Stomach (tissue), 8 donors: ENCODE measurements at regions not wholly inside any gene's neighbourhood (a gene's known extent, or its start where the extent isn't known, plus 50 kb on each side); places are given as distances from the start of the nearest gene placed in this dataset.
"Not testable (repeated sequence)": the region's sequence is repeated elsewhere in the genome, so short reads cannot be mapped to it uniquely, and the experiment has no call there.

Source experiments
- DNase-seq, 2 donors: peaks; one replicate each; pipeline versions ENCODE4 v3.0.0 to v3.0.0-alpha.2; 2013 to 2019
- H3K27ac ChIP-seq, 5 donors: fragments of 200-600 bp in 4 of 5; sonication (generic) in 4 of 5; one replicate each; pipeline ENCODE4 v1.5.1; 2013 to 2019; ENCODE audit warnings: mild to moderate bottlenecking in 1 of 5, moderate library complexity in 1 of 5
- H3K27me3 ChIP-seq, 3 donors: fragments of 200-600 bp; sonication (generic); one replicate each; pipeline ENCODE4 v1.5.1; 2017 to 2019; ENCODE audit warnings: mixed run types in 1 of 3
- H3K36me3 ChIP-seq, 4 donors: fragments of 200-600 bp; sonication (generic); 1 replicate in 3 of 4; 2 replicates in 1 of 4; pipeline ENCODE4 v1.5.1; 2016 to 2019
- H3K4me1 ChIP-seq, 4 donors: fragments of 200-600 bp; sonication (generic); one replicate each; pipeline ENCODE4 v1.5.1; 2016 to 2019
- H3K4me3 ChIP-seq, 4 donors: fragments of 200-600 bp; sonication (generic) in 3 of 4; one replicate each; pipeline ENCODE4 v1.5.1; 2016 to 2019; ENCODE audit warnings: mild to moderate bottlenecking in 1 of 4
- H3K9me3 ChIP-seq, 4 donors: fragments of 200-600 bp; sonication (generic); one replicate each; pipeline ENCODE4 v1.5.1; 2016 to 2019
- CTCF ChIP-seq, 7 experiments: fragments of 450-650 bp in 4 of 7; fragments of 200-600 bp in 3 of 7; sonication (generic) in 3 of 7; IDR thresholded peaks; one replicate each; pipeline ENCODE4 v1.5.1; 2016 to 2019; ENCODE audit warnings: antibody characterized with exemption in 7 of 7, control low read depth in 2 of 7, mild to moderate bottlenecking in 1 of 7
- EP300 ChIP-seq: sonication (generic); formaldehyde crosslinking; IDR thresholded peaks from one replicate; pipeline ENCODE4 v1.6.1; 2017; ENCODE audit warnings: antibody characterized with exemption
- POLR2A ChIP-seq, 4 donors: fragments of 450-650 bp; IDR thresholded peaks; one replicate each; pipeline ENCODE4 v1.6.1; 2016; ENCODE audit warnings: antibody characterized with exemption in 4 of 4, control low read depth in 2 of 4, mild to moderate bottlenecking in 1 of 4, moderate library complexity in 1 of 4
- POLR2AphosphoS5 ChIP-seq, 3 donors: sonication (generic); formaldehyde crosslinking; IDR thresholded peaks; one replicate each; pipeline ENCODE4 v1.6.1; 2016; ENCODE audit warnings: antibody characterized with exemption in 3 of 3
- WGBS, 5 donors: extraction: QIAGEN DNeasy Blood & Tissue Kit in 3 of 5; methylation state at CpG; one replicate each; pipeline versions ENCODE4 v1.1.5 to v1.1.7; 2013 to 2018; 5-methylcytosine and 5-hydroxymethylcytosine counted together
- intact Hi-C: fragments of 100-400 bp; cut with DNase I; formaldehyde crosslinking; loops from one replicate; pipeline ENCODE4 v1.15.1; 2023; ENCODE audit warnings: low total_unique reads
- donor health status: healthy with polysubstance abuse.
- donor health status: Bipolar disorder and iron deficiency.
- donor health status: healthy.

DNA sequence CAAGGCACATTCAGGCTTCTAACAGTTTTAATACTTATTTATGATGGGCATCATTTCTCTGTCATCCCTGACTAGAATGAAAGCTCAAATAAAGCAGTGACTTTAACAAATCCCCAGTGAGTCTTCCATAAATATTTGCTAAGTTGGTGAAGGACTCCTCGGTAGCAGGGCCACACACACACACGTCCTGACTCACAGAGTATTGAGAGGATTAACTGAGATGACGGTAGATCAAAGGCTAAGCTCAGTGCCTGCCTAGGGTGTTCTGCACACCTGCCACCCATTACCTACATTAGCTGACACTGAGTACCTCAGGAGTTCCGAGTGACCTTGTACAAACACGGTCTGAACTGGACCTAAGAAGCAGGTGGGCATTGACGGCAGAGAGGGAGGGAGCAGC, 197.3 kb upstream of the SFSWAP start:
- 20 to 33% (median 22%) methylated on average over 6 of the region's 6 CpGs for WGBS, 5 donors
- H3K27me3 ChIP-seq = peaks cover 0 to 6% (median 0%) of the 10 kb centered on the region in 3 donors
- no peak overlapping the region for H3K4me3 ChIP-seq
- no peak for DNase-seq
- H3K36me3 ChIP-seq = no peaks in the 10 kb centered on the region
- H3K4me1 ChIP-seq = no peaks in the 10 kb centered on the region
- H3K27ac ChIP-seq = no peak overlapping the region
- TF ChIP-seq POLR2AphosphoS5 (IDR thresholded peaks at IDR 0.05) = no peak
- TF ChIP-seq POLR2A (IDR thresholded peaks at IDR 0.05) = no peak
- no peak for TF ChIP-seq EP300
- no peak for TF ChIP-seq CTCF (IDR thresholded peaks at IDR 0.05)
- peaks cover 8 to 27% (median 20%) of the 10 kb centered on the region in 4 donors for H3K9me3 ChIP-seq
- intact Hi-C loops = no loop called here

- Histone ChIP-seq H3K9me3 (peaks cover 8 to 26% (median 18%) of the 10 kb centered on the region in 4 donors), H3K27me3 (peaks cover 0 to 24% (median 0%) of the 10 kb centered on the region in 3 donors)
- H3K36me3 ChIP-seq, H3K27ac ChIP-seq, H3K4me3 ChIP-seq, H3K4me1 ChIP-seq, intact Hi-C loops, DNase-seq: not testable (repeated sequence)
- WGBS, 5 donors = 68 to 86% (median 85%) methylated on average over 7 to 8 of the region's 8 CpGs
These were observed 190.3 kb upstream of the SFSWAP start for GRCh38 chr12:131520553-131520952.

GRCh38 chr12:131521326-131521725, 189.6 kb upstream of the SFSWAP start:
- TF ChIP-seq EP300 (no peak), POLR2A (IDR thresholded peaks at IDR 0.05) (no peak), CTCF (IDR thresholded peaks at IDR 0.05) (no peak), POLR2AphosphoS5 (IDR thresholded peaks at IDR 0.05) (no peak)
- no peaks in the 10 kb centered on the region for H3K36me3 ChIP-seq
- 74 to 85% (median 82%) methylated on average over 6 of the region's 6 CpGs for WGBS, 5 donors
- no peak overlapping the region for H3K27ac ChIP-seq
- no peaks in the 10 kb centered on the region for H3K4me1 ChIP-seq
- intact Hi-C loops = no loop called here
- H3K9me3 ChIP-seq = peaks cover 8 to 20% (median 14%) of the 10 kb centered on the region in 4 donors
- no peak for DNase-seq
- H3K4me3 ChIP-seq = no peak overlapping the region
- peaks cover 0 to 31% (median 0%) of the 10 kb centered on the region in 3 donors for H3K27me3 ChIP-seq

GRCh38 chr12:131525795-131526508, 184.9 kb upstream of the SFSWAP start:
- TF ChIP-seq POLR2AphosphoS5 (IDR thresholded peaks at IDR 0.05) (no peak), CTCF (IDR thresholded peaks at IDR 0.05) (no peak), POLR2A (IDR thresholded peaks at IDR 0.05) (no peak), EP300 (no peak)
- WGBS, 5 donors = 74 to 88% (median 81%) methylated on average over 19 to 23 of the region's 23 CpGs
- no peaks in the 10 kb centered on the region for H3K4me1 ChIP-seq

GRCh38 chr12:131527092-131527491, 183.8 kb upstream of the SFSWAP start:
- H3K27me3 ChIP-seq = peaks cover 0 to 63% (median 5%) of the 10 kb centered on the region in 3 donors
- DNase-seq = no peak
- no peaks in the 10 kb centered on the region for H3K9me3 ChIP-seq
- H3K4me3 ChIP-seq = no peak overlapping the region
- no peak overlapping the region for H3K27ac ChIP-seq
- H3K36me3 ChIP-seq = no peaks in the 10 kb centered on the region
- intact Hi-C loops = no loop called here
- no peak for TF ChIP-seq POLR2AphosphoS5 (IDR thresholded peaks at IDR 0.05)
- TF ChIP-seq EP300 = no peak
- no peak for TF ChIP-seq POLR2A (IDR thresholded peaks at IDR 0.05)
- TF ChIP-seq CTCF (IDR thresholded peaks at IDR 0.05) = no peak
- WGBS, 5 donors = 55 to 74% (median 65%) methylated on average over 9 to 11 of the region's 11 CpGs
- no peaks in the 10 kb centered on the region for H3K4me1 ChIP-seq

More at GRCh38 chr12:131525795-131526508, 184.9 kb upstream of the SFSWAP start:
- DNase-seq = no peak
- Histone ChIP-seq H3K4me3 (no peak overlapping the region), H3K27me3 (peaks cover 0 to 55% (median 5%) of the 10 kb centered on the region in 3 donors), H3K9me3 (no peaks in the 10 kb centered on the region), H3K36me3 (no peaks in the 10 kb centered on the region), H3K27ac (no peak overlapping the region)
- intact Hi-C loops = no loop called here
